T-helper 1 cell treated with Interleukin-12 subunit alpha and Interleukin-12 subunit beta and Interleukin-4 antibody, amounts not matched to agents 30 ng/mL and 1 ng/mL, for 36 hours (primary cell): ENCODE measurements at regions not wholly inside any gene's neighbourhood (a gene's known extent, or its start where the extent isn't known, plus 50 kb on each side); places are given as distances from the start of the nearest gene placed in this dataset.
"Not testable (repeated sequence)": the region's sequence is repeated elsewhere in the genome, so short reads cannot be mapped to it uniquely, and the experiment has no call there.

Experiments used
- intact Hi-C: fragments of 100-400 bp; cut with micrococcal nuclease; formaldehyde crosslinking; loops from one replicate; pipeline ENCODE4 v1.15.1; 2024

DNA sequence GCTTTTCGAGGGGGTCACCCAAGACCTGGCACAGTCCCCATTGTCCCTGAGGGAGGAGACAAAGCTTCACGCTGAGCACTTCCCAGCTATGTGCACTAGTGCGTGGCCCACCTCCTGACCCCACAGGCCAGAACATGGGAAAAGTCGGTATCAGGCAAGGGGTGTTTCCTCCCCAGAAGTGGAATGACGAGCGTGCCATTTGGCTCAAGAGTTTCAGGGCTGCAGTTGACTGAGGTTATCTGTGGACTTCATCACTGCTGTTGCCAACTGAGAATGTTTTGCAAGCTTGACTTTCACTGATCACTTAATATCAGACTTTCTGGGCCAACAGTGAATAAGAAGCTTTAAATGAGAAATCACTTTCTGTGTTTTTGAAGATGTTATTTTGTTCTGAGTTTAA, 137.0 kb upstream of the AFDN start:
- intact Hi-C loops, result no loop called here

DNA sequence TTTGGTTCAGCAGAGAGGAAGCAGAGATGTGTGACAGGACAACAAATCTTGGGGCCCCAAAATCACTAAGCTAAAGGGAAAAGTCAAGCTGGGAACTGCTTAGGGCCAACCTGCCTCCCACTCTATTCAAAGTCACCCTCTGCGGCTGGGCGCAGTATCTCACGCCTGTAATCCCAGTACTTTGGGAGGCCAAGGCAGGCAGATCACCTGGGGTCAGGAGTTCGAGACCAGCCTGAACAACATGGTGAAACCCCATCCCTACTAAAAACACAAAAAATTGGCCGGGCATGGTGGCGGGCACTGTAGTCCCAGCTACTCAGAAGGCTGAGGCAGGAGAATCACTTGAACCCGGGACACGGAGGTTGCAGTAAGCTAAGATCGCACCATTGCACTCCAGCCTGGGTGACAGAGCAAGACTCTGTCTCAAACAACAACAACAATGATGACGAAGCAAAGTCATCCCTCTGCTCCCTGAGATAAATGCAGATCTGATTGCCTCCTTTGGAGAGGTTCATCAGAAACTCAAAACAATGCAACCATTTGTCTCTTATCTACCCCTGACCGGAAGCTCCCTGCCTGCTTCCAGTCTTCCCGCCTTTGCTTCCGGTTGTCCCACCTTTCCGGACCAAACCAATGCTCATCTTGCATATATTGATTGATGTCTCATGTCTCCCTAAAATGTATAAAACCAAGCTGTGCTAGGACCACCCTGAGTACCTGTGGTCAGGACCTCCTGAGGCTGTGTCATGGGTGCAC, 136.4 kb upstream of the AFDN start:
- intact Hi-C loops, result not testable (repeated sequence)

DNA sequence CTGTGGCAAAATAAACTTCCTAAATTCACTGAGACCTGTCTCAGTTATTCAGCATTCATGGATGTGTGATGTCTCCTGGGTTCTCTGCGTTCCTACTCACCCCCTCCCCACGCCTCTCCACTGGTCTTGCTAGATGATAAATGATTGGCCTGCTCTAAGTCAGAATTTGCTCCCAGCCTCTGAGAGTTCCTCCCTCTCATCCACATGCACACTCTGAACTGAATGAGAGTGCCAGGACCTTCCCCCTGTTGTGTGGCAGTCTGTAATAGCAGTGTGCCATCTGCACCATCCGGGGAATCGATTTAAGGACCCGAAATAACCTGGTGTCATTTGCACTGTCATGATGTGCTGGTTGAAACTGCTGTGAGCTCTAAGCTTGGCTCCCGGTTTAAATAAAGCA, 135.8 kb upstream of the AFDN start:
- intact Hi-C loops, result no loop called here

DNA sequence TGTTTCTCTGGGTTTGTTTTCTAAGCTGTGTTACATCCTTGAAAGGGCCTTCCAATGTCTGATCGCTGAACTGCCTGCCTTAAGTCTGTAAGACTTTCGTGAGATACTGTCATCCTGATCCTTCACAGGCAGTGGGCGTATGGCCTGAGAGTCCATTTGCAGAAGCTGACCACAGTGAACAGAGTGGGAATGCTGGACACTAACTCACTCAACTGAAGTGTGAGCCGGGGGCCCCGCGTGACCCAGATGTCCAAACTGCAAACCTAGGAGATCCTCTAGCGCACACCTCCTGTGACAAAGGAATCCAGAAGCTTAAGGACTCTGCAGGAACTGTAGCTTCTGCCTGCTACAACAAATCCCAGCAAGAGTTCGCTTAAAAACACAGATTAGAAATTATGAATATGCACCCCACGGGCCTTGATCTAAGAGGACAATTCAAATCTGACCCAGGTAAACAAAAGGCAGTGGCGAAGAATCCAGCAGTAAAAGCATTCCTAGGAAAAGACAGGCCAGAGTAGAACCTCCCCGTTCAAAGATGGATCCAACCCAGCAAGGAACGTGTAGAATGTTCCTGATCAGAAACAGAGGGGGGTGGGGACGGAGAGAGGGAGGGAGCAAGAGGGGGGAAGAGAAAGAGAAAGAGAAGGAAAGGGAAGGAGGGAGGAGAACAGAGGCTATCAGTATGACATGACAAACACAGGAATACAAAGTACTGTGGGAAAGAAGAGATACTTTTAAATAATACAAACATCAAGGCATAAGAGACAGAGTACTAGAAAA, 135.0 kb upstream of the AFDN start:
- intact Hi-C loops, result no loop called here

DNA sequence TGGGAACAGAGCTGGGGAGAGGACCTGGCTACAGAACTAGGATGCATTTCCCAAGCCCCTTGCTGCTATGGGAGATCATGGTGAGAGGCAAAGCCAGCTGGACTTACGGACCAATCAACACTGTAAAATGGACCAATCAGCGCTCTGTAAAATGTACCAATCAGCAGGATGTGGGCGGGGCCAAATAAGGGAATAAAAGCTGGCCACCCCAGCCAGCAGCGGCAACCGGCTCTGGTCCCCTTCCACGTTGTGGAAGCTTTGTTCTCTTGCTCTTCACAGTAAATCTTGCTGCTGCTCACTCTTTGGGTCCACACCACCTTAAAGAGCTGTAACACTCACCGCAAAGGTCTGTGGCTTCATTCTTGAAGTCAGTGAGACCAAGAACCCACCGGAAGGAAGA, 133.2 kb upstream of the AFDN start:
- intact Hi-C loops, result not testable (repeated sequence)

DNA sequence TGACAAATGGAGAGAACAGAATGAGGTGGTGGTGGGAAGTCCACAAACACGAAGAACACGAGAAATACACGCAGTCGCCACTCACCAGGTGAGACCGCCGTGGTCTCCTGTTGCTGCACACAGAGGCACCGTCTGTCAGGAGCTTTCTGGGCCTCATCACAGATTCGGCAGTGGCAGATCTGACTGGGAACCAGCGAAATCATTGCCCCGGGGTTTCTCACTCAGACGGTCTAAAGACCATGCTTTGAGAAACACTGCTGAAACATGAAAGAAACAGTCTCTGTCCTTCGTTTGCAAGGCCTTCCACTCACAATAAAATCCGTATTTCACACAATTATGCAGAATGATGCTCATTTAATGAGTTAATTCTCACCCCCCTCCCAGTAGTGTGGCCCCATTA, 130.9 kb upstream of the AFDN start:
- intact Hi-C loops, result no loop called here

DNA sequence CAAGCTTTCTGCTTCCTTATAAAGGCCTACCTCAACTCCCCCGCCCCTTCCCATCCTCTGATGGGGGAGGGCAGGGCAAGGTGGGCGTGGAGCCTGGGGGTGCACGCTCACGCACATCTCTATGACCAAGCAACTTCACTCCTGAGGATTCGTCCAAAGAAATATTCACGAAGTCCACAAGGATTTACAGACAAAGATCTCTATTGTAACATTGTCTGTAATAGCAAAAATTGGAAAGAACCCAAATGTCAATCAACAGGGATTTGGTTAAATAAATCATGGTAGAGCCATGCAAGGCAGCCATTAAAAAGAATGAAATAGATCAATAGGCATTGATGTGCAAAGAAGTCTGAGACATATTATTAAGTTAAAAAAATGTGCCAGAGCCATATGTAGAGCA, 130.4 kb upstream of the AFDN start:
- intact Hi-C loops, result no loop called here

DNA sequence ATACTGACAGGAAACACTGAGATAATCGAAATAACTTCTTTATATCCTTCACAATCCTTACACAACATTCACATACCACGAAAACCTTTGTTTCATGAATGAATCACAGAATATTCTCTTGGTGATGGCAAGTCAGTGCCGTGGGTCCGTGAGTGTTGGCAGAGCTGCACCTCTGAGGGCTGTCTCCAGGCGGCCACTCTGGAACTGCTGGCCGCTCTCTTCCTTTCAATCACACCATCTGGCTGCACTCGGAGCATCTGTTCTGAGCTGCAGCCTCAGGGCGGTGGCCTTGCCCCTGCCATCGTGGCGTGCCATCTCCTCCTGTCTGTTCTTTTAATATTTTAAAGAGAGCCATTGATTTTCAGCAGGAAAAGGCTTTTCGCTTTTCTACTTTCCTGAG, 129.4 kb upstream of the AFDN start:
- intact Hi-C loops, result no loop called here

DNA sequence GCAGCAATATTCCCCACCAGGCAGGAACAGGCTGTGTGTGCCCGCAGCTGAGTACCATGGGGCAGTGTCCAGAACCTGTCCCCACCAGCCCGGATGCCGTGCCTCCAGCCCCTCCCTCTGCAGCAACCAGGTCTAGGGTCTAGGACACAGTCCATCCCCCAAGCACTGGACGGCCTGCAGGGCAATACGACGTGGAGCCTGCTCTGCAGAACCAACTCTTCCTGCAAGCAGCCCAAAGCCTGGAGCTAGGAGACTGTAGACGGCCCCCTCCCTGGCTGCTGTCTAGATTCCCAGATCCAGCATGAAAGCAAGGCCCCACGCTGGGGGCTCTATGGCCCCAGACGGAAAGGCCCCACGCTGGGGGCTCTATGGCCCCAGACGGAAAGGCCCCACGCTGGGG, 128.2 kb upstream of the AFDN start:
- intact Hi-C loops, result no loop called here

DNA sequence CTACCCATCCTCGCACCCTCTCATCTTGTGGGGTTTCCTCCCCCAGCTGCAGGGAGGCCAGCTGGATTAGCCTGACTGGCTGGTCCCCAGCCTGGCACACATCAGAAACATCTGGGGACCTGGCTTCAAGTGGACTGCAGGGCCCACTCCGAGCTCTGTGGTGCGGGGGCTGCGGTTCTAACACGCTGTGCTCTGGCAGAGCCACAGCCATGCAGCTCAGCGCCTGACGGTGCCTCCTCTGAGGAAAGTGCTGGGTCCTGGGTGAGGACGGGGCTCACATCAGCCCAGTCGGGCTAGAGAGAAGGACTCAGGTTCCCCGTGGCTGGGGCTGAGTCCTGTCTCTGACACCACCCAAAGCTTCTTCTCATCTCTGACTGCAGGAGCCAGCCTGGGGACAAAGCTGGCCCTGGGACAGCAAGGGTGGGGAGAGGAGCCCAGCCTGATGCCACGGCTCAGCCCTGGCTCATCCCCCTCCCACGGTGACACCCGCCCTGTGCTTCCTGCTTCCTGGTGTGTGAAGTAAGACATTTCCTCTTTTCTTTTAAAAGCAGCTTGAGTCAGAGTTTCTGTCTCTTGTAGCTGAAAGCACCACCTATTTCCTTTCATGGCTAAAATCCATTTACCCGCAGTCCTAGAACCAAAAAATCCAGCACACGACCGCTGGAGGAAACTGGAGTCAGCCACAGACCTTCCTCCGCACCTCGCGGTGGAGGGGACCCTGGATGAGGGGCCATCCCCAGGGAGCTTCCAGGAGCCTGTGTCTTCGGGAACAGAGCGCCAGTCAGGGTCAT, 127.4 kb upstream of the AFDN start:
- intact Hi-C loops, result loop anchor here (1.0 kb wide), 2 partner anchors 8 to 34 kb away; no protein-coding TSS in a partner anchor

DNA sequence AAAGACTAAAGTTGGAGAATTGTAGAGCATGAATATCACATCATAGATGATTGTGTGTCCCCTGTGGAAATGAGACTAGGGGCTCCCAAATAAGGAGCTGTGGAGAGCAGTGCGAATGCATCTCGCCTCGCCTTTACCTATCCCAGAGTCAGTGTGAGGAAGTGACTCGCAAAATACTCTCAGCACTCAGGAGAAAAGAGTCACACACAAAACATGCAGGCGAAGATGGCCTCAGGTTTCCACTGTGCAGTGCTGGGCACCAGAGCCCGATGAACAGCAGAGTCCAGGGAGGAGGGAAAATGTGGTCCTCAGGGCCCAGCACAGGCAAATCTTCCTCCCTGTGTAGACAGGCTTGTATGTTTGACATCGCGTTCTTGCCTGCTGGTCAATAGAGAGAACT, 126.5 kb upstream of the AFDN start:
- intact Hi-C loops, result no loop called here

DNA sequence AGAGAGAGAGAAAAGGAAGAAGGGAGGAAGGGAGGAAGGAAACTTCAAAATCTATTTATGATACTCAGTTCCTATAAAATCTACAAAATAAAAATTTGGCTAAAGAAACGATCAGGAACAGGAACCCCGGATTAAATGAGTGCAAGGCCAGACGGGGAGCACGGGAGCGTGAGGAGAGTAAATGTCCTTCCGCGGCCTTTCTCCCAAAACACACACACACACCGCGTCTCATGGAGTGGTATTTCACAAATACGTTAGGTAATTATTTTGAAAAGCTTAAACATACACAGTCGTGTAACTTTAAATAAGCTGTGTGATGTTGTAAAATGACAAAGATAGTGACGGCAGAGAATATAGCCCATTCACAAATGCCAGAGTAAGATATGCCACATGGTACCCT, 125.7 kb upstream of the AFDN start:
- intact Hi-C loops, result no loop called here

DNA sequence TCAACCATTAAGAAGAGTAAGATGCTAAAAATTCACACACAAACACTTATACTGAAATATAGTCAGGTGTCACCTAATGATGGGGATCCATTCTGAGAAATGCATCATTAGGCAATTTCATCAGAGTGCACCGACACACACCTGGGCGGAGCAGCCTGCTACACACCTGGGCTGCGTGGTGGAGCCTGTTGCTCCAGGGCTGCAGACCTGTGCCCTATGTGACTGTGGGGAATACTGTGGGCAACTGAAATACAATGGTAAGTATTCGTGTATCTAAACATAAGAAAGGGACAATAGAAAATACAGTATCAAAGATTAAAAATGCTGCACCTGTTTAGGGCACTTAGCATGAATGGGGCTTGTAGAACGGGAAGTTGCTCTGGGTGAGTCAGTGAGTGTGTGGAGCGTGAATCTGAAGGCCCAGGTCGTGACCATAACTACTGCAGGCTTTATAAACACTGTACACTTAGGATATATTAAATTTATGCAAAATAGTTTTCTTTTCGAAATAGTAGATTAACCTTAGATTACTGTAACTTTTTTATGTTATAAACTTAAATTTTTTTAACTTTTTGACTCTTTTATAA, 124.4 kb upstream of the AFDN start:
- intact Hi-C loops, result no loop called here

DNA sequence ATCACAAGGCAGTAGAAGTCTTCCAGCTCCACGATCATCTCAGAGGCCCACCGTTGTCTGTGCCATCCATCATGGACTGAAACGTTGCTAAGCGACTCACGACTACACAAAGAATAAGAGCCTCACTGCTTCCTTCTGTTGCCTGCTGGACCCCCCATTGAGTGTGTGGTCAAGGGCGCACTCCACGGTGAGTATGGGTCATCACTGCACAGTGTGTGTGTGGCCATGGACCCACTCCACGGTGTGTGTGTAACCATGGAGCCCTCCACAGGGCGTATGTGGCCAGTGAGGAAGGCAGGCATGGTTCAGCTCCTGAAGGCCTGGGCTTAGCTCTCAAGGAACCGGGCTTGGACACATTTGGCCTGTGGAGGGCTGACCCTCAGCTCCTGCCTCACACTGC, 123.4 kb upstream of the AFDN start:
- intact Hi-C loops, result no loop called here

DNA sequence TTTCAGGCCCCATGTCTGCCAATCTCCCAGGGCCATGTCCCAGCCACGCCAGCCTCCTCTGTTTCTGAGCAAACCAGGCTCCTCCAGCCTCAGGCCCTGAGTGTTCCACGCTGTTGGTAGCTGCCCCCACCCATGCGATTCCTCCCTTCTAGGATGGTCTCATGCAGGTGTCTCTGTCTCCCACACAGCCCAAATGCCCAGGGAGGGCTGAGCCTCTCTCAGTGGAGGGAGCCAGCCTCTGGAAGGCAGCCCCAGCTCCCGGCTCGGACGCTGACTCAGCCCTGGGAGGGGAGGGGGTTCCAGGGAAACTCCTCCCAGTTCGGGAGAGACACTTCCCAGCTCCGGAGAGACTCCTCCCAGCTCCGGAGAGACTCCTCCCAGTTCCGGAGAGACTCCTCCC, 122.9 kb upstream of the AFDN start:
- intact Hi-C loops, result no loop called here

DNA sequence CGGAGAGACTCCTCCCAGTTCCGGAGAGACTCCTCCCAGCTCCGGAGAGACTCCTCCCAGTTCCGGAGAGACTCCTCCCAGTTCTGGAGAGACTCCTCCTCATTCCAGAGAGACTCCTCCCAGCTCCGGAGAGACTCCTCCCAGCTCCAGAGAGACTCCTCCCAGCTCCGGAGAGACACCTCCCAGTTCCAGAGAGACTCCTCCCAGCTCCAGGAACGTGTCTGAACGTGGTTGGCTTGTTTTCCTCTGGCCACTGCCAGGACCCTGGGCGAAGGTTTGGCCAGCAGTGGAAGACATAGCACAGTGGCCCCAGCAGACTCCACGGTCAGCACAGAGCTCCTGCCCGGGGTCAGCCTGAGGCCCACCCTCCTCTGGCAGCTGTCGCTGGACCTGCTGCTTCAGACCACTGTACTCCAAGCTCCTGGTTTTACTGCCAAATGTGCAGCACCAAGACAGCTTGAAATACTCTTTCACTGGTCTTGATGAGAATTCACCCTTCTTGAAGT, 122.3 kb upstream of the AFDN start:
- intact Hi-C loops, result no loop called here

DNA sequence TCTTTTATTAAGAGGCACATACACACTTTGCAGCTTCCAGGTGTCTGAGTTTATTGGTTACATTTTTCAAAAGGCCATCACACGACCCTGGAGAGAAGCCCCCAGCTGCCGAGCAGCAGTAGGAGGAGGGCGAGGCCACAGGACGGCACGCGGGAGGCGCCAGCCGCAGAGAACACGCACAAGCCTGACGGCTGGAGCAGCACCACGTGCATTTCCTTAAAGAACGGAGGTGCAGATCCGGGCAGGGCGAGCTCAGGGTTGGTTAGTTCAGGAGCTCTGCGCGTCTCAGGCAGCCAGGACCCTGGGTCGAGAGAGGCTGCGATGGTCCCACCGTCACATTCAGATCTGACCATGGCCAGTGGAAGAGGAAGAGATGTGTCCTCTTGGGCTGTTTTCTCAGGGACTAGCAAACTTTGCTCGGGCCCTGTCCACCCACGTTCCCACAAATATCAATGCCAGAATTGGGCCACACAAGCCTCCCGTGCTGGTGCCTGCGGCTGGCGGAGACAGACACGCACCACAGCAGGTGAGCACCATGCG, 121.4 kb upstream of the AFDN start:
- intact Hi-C loops, result loop anchor here (5.0 kb wide), 4 partner anchors 192 to 1363 kb away; partner anchors contain the start of genes CEP43, RPS6KA2 and SFT2D1

DNA sequence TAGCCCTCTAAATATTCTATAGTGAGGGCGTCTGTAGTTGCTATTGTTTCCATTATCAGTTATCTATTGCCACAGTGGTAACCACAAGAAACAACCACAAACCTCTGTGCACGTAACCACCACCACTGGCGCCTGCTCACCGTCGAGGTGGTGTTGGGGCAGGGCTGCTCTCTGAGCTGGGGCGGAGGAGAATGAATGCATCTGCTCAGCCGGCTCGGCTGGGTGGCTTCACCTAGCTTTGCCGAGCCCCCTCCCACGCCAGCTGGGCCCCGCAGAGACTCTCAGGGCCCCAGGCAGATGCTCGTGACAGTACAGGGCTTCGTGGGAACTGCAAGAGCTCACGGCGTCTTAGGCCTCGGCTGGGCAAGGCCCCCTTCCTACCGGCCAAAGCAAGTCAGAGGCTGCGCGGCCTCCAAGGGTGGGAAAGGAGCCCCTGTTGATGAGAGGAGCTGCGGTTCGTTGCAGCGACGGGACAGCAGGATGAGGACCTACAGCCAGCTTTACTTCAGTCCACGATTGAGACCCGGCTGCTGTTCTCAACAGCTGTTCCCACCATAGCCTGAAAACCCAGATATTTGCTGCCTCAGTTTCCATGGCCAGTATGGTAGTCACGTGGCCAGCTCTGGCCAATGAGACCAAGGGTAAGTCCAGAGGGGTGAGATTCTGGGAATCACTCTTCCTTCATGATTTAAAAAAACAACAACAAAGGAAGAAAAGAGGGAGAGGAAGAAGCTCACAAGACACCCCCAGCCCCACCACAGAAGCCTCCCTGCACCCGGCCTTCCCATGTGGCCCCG, 120.2 kb upstream of the AFDN start:
- intact Hi-C loops, result loop anchor here (1.0 to 5.0 kb wide), 7 partner anchors 7 to 1364 kb away; partner anchors contain the start of genes AFDN, CEP43, RPS6KA2 and SFT2D1

DNA sequence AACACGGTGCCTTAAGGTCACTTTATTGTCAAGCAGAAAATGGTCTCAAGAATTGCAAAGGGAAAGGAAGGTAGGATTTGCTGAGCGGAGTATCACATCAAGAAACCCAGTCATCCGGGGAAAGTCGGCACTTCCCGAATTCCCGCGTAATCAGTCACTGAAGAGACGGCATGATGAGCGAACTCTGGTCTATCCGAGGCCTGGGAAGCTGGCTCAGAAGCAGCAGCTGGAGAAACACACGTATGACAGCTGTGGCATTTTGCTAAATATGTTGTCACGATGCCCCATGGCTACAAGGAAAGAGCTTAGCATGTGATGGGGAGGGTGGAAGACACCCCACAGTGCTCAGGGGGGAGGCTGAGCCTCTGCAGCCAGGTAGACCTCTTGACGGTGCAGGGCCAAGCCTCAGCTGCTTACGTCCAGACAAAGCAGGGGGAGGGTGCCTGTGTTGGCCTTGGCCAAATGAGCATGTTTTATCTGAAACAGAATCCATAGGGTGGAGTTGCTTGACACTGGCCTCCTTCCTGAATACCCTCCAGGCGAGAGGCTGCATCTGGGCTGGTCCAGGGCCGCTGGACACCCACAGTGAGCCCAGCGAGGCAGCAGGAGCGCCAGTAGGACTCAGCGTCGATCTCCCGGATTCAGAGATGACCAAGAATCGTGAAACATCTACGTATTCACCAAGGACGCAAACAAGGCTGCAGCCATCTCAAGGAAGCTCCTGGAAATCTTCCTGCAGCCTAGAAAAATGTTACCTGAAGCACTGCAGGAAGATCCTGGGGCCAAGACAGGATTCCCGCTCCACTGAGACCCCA, 118.8 kb upstream of the AFDN start:
- intact Hi-C loops, result loop anchor here (1.0 to 5.0 kb wide), 6 partner anchors 9 to 1366 kb away; partner anchors contain the start of genes CEP43, RPS6KA2 and SFT2D1
